ENCODE measurements at regions not wholly inside any gene's neighbourhood (a gene's known extent, or its start where the extent isn't known, plus 50 kb on each side); places are given as distances from the start of the nearest gene placed in this dataset.

- intact Hi-C loops (cut with DNase I) = no loop called here
- ATAC-seq = no peak
- DNase-seq = no peak
- H3K27ac ChIP-seq = no peak overlapping the region
- no peaks in the 10 kb centered on the region for H3K36me3 ChIP-seq
- H3K27me3 ChIP-seq = no peaks in the 10 kb centered on the region
- H3K4me1 ChIP-seq = peaks cover 0 to 10% of the 10 kb centered on the region in 2 donors
- no peaks in the 10 kb centered on the region for H3K9me3 ChIP-seq
- H3K4me3 ChIP-seq = no peak overlapping the region
- TF ChIP-seq CTCF (IDR thresholded peaks at IDR 0.05) = no peak
Measured at GRCh38 chr13:50153876-50154275, 138.6 kb downstream of the KCNRG start.

- peaks cover 0 to 10% of the 10 kb centered on the region in 2 donors for H3K4me1 ChIP-seq
Measured at GRCh38 chr13:50154697-50155096, 139.5 kb downstream of the KCNRG start.

GRCh38 chr13:50156140-50156539 lies 140.9 kb downstream of the KCNRG start:
- Histone ChIP-seq H3K4me1 (peaks cover 0 to 10% of the 10 kb centered on the region in 2 donors), H3K36me3 (no peaks in the 10 kb centered on the region), H3K27ac (no peak overlapping the region), H3K27me3 (no peaks in the 10 kb centered on the region), H3K9me3 (no peaks in the 10 kb centered on the region), H3K4me3 (no peak overlapping the region)
- no peak for TF ChIP-seq CTCF (IDR thresholded peaks at IDR 0.05)
- intact Hi-C loops (cut with DNase I) = no loop called here
- ATAC-seq = no peak
- DNase-seq = no peak

More at GRCh38 chr13:50154697-50155096, 139.5 kb downstream of the KCNRG start:
- Histone ChIP-seq H3K36me3 (no peaks in the 10 kb centered on the region), H3K27me3 (no peaks in the 10 kb centered on the region), H3K9me3 (no peaks in the 10 kb centered on the region), H3K27ac (no peak overlapping the region), H3K4me3 (no peak overlapping the region)
- ATAC-seq (no peak), DNase-seq (no peak)
- intact Hi-C loops (cut with DNase I) = no loop called here
- no peak for TF ChIP-seq CTCF (IDR thresholded peaks at IDR 0.05)

GRCh38 chr13:50156561-50157127 lies 141.4 kb downstream of the KCNRG start:
- TF ChIP-seq CTCF (IDR thresholded peaks at IDR 0.05) = no peak
- peaks cover 0 to 10% of the 10 kb centered on the region in 2 donors for H3K4me1 ChIP-seq
- no peak for DNase-seq
- H3K27me3 ChIP-seq = no peaks in the 10 kb centered on the region
- no peak for ATAC-seq
- no peaks in the 10 kb centered on the region for H3K36me3 ChIP-seq
- H3K27ac ChIP-seq = no peak overlapping the region
- H3K4me3 ChIP-seq = no peak overlapping the region
- H3K9me3 ChIP-seq = no peaks in the 10 kb centered on the region
- intact Hi-C loops (cut with DNase I) = no loop called here

GRCh38 chr13:50158385-50159165 lies 143.3 kb downstream of the KCNRG start:
- Histone ChIP-seq H3K4me1 (no peaks in the 10 kb centered on the region), H3K36me3 (no peaks in the 10 kb centered on the region), H3K27ac (no peak overlapping the region), H3K9me3 (no peaks in the 10 kb centered on the region), H3K4me3 (no peak overlapping the region), H3K27me3 (no peaks in the 10 kb centered on the region)
- intact Hi-C loops (cut with DNase I) = no loop called here
- DNase-seq = no peak
- no peak for TF ChIP-seq CTCF (IDR thresholded peaks at IDR 0.05)
- ATAC-seq = no peak

Data from left lung (tissue), 4 donors.